HPDE6-E6E7 (cell line): ENCODE measurements at regions not wholly inside any gene's neighbourhood (a gene's known extent, or its start where the extent isn't known, plus 50 kb on each side); places are given as distances from the start of the nearest gene placed in this dataset.
A peak's percentile ranks its signal among the peaks of the same experiment; 100 is the strongest.

ENCODE experiments used
- DNase-seq: peaks from one replicate; pipeline ENCODE4 v3.0.0; 2011; ENCODE audit warnings: missing footprints; ENCODE audit errors: extremely low spot score

GRCh38 chr2:157056200-157056676, 201.3 kb upstream of the GALNT5 start:
- DNase-seq = peak; percentile 8

GRCh38 chr2:157058161-157058560, 199.3 kb upstream of the GALNT5 start:
- DNase-seq = no peak

- no peak for DNase-seq
Observed at GRCh38 chr2:157059036-157059435, 198.5 kb upstream of the GALNT5 start.

GRCh38 chr2:157061799-157062198, 195.7 kb upstream of the GALNT5 start:
- no peak for DNase-seq

- DNase-seq = no peak
Observed at GRCh38 chr2:157067562-157067961, 189.9 kb upstream of the GALNT5 start.

GRCh38 chr2:157068237-157068636, 189.3 kb upstream of the GALNT5 start:
- no peak for DNase-seq

GRCh38 chr2:157075924-157076323, 181.6 kb upstream of the GALNT5 start:
- no peak for DNase-seq

- DNase-seq = no peak
Observed at GRCh38 chr2:157076526-157077161, 180.9 kb upstream of the GALNT5 start.

- DNase-seq = no peak
Observed at GRCh38 chr2:157077753-157078350, 179.7 kb upstream of the GALNT5 start.

- no peak for DNase-seq
Observed at GRCh38 chr2:157082950-157083349, 174.6 kb upstream of the GALNT5 start.

- DNase-seq = no peak
Observed at GRCh38 chr2:157085522-157085921, 172.0 kb upstream of the GALNT5 start.

GRCh38 chr2:157087373-157088002, 170.0 kb upstream of the GALNT5 start:
- DNase-seq = no peak

- no peak for DNase-seq
Observed at GRCh38 chr2:157093666-157094065, 163.8 kb upstream of the GALNT5 start.

- DNase-seq = no peak
Observed at GRCh38 chr2:157105372-157105771, 152.1 kb upstream of the GALNT5 start.

- DNase-seq = no peak
Observed at GRCh38 chr2:157106950-157107349, 150.6 kb upstream of the GALNT5 start.

GRCh38 chr2:157107460-157107859, 150.0 kb upstream of the GALNT5 start:
- no peak for DNase-seq

GRCh38 chr2:157107877-157108276, 149.6 kb upstream of the GALNT5 start:
- no peak for DNase-seq

- DNase-seq = no peak
Observed at GRCh38 chr2:157122776-157123175, 134.7 kb upstream of the GALNT5 start.

- no peak for DNase-seq
Observed at GRCh38 chr2:157124731-157125130, 132.8 kb upstream of the GALNT5 start.

- DNase-seq = no peak
Observed at GRCh38 chr2:157125685-157126084, 131.8 kb upstream of the GALNT5 start.

- no peak for DNase-seq
Observed at GRCh38 chr2:157127249-157128012, 130.1 kb upstream of the GALNT5 start.

GRCh38 chr2:157143901-157144300, 113.6 kb upstream of the GALNT5 start:
- no peak for DNase-seq
